CD4-positive, alpha-beta T cell treated with Interleukin-4 for 4 hours (primary cell): ENCODE measurements at regions not wholly inside any gene's neighbourhood (a gene's known extent, or its start where the extent isn't known, plus 50 kb on each side); places are given as distances from the start of the nearest gene placed in this dataset.

Source experiments
- DNase-seq: peaks from one replicate; pipeline ENCODE4 v3.0.0-alpha.2; 2020

- DNase-seq: no peak
Measured at GRCh38 chr16:87171723-87172122, 145.5 kb downstream of the C16orf95 start.

- DNase-seq: no peak
Measured at GRCh38 chr16:87172632-87173031, 144.6 kb downstream of the C16orf95 start.

DNA sequence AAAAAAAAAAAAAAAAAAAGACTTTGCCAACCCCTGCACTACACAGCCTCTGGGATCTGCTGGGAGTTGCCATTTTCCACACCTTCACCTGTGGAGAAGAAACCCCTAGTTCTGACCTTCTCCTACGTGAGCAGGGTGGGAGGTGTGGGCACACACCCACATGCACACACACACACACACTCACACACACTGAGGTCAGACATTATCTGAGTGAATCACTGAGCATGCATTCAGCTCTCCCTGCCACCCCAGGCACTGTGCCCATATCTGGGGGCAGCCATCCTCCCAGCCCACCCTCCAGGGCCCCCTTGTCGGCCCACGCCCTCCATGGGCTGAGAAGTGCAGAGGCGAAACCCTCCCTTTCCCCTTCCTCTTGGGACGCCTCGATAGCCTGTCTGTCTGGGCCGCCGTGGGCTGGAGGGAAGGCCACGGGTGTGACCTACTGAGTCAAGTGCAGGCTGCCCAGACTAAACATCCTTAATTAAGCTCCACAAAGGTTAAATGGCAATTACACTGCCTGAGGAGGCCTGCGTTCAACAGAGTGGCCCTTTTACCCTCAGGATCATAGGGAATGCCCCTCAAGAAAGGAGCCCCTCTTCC is 143.8 kb downstream of the C16orf95 start:
- DNase-seq: no peak

DNA sequence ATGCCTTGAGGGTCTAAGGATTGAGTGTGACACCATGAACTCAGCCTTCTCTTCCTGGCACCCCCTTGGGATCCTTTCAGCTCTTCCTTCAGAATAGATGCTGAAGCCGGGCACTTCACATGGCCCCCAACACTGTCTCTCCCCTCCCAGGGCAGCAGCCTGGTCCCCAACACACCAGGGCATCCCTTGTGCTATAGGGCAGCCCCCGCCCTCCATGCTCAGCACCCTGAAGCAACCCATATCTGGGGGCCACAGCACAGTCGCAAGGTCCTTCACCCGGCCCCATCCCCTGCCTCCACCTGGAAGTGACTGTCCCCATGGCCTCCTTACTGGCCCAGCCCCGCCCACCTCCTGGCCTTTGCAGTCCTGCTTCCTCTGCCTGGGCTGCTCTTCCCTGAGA is 143.1 kb downstream of the C16orf95 start:
- DNase-seq: no peak

- no peak for DNase-seq
Measured at GRCh38 chr16:87176735-87177134, 140.5 kb downstream of the C16orf95 start.

DNA sequence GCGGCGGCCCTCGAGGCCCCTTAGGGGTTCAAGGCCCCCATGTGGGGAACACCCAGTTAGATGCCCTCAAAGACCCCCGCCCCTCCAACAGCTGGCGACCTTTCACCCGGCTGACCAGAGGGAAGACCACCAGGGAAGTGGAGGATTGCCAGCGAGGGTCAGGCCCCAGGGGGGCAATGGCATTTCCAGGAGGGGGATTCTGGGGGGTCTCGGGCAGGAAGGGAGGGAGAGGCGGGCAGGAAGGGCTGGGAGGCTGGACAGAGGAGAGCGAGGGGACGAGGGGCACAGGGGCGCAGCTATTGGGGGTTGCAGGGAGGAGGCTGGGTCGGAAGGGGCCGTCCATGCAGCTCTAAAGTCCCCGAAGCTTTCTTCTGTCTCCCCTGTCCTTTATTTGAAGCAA is 139.5 kb downstream of the C16orf95 start:
- DNase-seq: no peak

DNA sequence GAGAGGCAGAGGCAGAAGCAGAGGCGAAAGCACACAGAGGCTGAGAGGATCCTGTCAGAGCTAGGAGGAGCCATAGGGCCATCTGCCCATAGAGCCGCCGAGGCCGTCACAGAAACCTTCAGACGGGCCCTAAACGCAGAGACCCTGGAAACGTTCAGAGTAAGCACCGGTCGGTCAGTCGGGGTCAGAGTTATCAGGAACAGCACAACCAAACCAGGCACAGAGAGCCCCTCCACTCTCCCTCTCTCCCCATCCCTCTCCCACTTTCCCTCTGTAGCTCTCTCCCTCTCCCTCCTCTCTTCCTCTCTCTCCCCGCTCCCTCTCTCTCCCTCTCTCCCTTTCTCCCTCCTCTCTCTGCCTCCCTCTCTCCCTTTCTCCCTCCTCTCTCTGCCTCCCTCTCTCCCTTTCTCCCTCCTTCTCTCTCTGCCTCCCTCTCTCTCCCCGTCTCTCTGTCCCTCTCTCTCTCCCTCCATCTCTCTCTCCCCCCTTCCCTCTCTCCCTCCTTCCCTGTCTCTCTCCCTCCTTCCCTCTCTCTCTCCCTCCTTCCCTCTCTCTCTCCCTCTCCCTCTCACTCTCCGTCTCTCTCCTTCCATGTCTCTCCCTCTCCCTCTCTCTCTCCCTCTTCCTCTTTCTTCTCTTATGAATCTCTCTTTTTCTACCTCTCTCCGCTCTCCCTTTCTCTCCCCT is 138.9 kb downstream of the C16orf95 start:
- DNase-seq: no peak

DNA sequence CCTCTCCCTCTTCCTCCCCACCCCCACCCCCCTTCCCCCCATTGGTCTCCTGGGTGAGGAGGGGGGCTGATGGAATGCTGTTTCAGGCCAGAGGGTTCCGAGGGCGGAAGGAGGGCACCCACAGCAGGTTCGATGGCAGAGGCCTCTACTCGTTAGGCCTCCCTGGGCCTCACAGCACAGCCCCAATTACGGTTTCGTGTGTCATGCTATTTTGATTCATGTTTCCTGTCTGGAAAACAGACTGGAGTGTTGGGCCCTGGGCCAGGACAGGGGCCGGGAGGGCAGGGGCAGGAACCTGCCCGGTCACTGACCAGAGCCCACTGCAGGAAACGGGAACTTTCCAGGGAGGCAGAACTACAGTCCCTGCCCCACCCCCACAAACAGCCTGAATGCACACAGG is 138.2 kb downstream of the C16orf95 start:
- no peak for DNase-seq

GRCh38 chr16:87180069-87180468 is 137.1 kb downstream of the C16orf95 start:
- DNase-seq: no peak

GRCh38 chr16:87182759-87183158 is 134.4 kb downstream of the C16orf95 start:
- DNase-seq: no peak

GRCh38 chr16:87183647-87184046 is 133.5 kb downstream of the C16orf95 start:
- DNase-seq: no peak

- no peak for DNase-seq
Measured at GRCh38 chr16:87185308-87185707, 131.9 kb downstream of the C16orf95 start.

DNA sequence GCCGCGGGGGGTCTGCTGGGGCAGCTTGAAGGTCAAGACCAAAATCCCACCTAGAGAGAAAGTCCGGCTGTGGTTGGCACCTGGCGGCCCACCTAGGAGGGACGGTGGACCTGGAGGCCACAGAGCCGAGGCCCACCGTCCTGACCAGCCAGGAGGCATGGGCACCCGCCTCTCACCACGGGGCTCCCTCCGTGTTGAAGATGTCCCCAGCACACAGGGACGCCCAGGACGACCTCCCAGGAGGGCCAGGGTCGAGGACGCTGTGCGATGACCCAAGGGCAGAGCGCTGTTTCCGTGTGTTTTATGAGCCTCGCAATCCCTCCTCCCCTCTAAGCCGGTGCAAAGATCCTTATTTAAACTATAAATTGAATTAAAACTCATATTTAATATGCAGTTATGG is 131.2 kb downstream of the C16orf95 start:
- DNase-seq: no peak

DNA sequence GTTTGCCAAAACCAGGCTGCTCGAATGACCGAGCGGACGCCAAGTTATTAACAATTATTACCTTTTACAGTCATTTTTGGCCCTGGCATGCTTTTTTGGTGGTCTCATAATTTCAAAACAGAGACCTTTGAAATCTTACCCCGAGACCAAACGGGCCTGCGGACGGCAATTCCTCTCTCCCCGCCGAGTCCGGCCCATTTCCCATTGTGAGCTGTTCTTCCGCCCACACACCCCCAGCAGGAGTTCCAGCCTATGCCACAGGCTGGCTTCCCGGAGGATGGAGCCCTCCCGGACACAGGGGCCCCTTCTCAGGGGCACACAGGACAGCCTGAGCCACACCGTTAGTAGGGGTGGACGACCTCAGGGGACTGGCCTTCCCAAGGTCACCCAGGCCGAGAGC is 130.7 kb downstream of the C16orf95 start:
- DNase-seq: no peak

GRCh38 chr16:87186876-87187533 is 130.2 kb downstream of the C16orf95 start:
- DNase-seq: no peak

- no peak for DNase-seq
Measured at GRCh38 chr16:87188104-87188503, 129.1 kb downstream of the C16orf95 start.

- DNase-seq: no peak
Measured at GRCh38 chr16:87189426-87189825, 127.8 kb downstream of the C16orf95 start.

- DNase-seq: no peak
Measured at GRCh38 chr16:87190288-87191230, 126.6 kb downstream of the C16orf95 start.

GRCh38 chr16:87192452-87193073 is 124.6 kb downstream of the C16orf95 start:
- no peak for DNase-seq

DNA sequence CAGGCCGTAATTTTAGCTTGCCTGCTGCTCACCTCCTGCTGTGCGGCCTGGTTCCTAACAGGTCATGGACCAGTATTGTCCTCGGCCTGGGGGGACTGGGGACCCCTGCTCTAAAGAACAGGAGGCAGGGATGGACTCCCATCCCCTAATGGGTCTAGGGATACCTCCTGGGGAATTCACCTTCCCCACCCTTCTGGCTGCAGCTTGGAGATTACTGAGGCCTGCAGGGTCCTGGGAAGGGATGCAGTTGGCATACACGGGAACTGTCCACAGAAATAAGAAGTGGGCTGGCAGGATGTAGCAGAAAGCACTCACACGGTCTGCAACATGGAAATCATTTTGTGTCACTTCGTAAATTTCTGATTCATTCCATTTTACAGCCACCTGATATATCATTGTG is 123.0 kb downstream of the C16orf95 start:
- DNase-seq: no peak

GRCh38 chr16:87195161-87195560 is 122.0 kb downstream of the C16orf95 start:
- no peak for DNase-seq

DNA sequence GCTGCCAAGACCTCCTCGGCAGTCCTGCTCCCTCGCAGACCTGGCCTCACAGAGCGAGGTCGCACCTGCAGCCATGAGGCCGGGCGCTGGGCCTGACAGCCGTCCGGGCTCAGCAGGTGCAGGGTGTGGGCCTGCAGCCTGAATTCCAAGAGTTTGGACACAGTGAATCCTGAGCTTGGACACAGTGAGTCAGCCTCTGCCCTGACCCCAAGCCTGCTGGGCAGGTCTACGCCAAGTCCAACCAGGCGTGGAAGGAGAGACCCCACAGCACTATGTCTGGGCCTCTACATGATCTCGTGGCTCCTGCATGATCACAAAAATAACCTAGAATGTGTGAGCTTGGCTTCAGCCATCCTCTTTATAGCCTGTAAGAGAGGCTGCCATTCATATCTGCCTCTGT is 121.0 kb downstream of the C16orf95 start:
- no peak for DNase-seq

DNA sequence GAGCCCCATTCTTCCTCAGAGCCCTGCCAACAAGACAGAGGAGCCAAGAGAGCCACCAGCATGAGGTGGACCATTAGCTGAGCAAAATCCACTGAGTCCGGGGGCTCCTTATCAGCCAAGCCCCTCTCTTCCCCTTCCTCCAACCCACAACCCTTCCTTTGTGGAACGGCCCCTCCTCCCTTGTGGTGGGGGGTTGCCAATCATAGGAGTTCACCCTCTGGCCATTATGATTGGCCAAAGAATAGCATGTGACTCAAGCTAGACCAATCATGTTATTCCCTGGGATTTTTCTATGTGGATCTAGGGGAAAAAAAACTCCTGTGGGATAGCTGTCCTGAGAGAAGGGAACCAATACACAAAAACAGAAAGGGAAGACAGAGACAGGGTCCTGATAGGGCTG is 120.5 kb downstream of the C16orf95 start:
- DNase-seq: no peak
